HG03135 (cell line): ENCODE measurements at regions not wholly inside any gene's neighbourhood (a gene's known extent, or its start where the extent isn't known, plus 50 kb on each side); places are given as distances from the start of the nearest gene placed in this dataset.
"Not testable (repeated sequence)": the region's sequence is repeated elsewhere in the genome, so short reads cannot be mapped to it uniquely, and the experiment has no call there.

Experiments used
- ATAC-seq: cut with Tn5 transposase; IDR thresholded peaks from one replicate; pipeline ENCODE4 v1.9.1; 2021; ENCODE audit warnings: mild to moderate bottlenecking, moderate library complexity; ENCODE audit not compliant: unreplicated experiment

DNA sequence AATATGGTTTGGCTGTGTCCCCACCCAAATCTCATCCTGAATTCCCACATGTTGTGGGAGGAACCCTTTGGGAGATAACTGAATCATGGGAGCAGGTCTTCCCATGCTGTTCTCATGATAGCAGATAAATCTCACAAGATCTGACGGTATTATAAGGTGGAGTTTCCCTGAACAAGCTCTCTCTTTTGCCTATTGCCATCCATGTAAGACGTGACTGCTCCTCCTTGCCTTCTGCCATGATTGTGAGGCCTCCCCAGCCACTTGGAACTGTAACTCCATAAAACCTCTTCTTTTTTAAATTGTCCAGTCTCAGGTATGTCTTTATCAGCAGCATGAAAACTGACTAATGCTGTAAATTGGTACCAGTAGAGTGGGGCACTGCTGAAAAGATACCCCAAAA lies 103.3 kb upstream of the LYPLAL1 start:
- not testable (repeated sequence) for ATAC-seq

DNA sequence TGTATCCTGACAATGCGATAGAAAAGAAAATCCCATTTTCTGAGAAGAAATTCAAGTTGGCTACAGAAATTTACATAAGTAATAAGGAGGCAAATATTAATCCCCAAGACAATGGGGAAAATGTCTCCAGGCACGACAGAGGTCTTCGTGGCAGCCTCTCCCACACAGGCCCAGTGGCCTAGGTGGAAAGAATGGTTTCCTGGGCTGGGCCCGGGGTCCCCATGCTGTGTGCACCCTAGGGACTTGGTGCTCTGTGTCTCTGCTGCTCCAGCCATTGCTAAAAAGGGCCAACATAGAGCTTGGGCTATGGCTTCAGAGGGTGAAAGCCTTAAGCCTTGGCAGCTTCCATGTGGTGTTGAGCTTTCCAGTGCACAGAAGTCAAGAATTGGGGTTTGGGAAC lies 102.5 kb upstream of the LYPLAL1 start:
- ATAC-seq, result no peak

DNA sequence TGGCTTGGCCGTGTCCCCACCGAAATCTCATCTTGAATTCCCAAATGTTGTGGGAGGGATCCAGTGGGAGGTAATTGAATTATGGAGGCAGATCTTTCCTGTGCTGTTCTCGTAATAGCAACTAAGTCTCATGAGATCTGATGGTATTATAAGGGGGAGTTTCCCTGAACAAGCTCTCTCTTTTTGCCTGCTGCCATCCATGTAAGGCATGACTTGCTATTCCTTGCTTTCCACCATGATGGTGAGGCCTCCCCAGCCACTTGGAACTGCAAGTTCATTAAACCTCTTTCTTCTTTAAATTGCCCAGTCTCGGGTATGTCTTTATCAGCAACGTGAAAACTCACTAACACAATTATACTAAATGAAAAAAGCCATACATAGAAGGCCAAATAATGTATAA lies 101.3 kb upstream of the LYPLAL1 start:
- ATAC-seq, result no peak

DNA sequence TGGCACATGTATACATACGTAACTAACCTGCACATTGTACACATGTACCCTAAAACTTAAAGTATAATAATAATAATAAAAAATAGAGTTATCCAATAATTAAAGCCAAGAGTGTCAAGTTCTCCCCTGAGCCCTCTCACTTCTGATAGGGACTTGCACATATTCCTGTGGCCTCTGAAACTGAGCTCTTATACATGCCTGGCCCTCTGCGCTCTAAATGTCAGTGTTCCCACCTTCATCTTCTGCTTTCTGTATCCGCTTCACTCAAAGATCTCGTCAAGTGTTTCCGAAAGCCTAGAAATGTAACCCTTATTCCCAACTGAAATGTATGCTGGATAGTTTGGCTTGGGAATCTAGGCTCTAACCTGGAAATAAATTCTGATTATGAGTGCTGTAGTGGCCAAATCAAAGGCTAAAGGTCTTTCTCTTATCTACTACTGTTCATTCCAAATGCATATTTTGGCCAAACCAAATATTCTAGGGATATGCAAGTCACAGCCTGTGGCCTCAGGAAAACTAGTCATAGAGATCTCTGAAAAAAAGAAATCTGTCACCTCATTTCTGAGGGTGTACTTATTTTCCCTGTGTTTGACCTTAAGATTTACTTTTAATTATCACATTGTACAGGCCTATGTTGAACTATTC lies 99.5 kb upstream of the LYPLAL1 start:
- no peak for ATAC-seq

DNA sequence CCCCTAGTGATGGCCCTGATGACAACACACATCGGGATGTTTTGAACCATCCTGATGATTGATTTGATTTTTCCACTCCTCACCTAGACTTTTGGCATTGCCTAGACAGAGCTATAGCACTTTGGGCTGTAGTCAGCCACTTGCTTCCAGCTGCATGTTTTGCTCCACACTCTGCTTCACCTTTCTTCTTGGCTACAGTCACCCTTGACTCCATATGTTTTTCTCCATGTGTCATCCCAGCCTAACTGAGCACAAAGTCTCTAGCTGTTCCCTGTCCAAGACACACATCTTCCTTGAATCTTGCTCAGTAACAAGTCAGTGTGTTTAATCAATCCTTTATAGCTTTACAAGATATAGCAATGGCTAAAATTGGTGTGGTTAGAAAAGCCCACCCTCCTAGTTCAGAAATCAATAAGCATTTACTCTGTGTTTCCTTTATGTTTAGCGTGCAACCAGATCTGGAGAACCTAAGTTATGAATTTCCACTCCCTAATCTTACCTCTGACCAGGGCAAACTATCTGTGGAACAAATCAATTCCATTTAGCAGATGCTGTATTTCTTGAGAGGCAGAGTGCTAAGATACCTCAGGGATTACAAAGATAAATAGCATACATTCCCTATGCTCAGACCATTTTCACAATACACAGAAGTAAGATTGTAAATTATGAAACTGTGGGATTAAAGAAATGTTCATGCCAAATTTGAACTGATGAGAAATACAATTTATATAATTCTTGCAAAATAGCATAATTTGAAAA lies 98.4 kb upstream of the LYPLAL1 start:
- ATAC-seq, result no peak

DNA sequence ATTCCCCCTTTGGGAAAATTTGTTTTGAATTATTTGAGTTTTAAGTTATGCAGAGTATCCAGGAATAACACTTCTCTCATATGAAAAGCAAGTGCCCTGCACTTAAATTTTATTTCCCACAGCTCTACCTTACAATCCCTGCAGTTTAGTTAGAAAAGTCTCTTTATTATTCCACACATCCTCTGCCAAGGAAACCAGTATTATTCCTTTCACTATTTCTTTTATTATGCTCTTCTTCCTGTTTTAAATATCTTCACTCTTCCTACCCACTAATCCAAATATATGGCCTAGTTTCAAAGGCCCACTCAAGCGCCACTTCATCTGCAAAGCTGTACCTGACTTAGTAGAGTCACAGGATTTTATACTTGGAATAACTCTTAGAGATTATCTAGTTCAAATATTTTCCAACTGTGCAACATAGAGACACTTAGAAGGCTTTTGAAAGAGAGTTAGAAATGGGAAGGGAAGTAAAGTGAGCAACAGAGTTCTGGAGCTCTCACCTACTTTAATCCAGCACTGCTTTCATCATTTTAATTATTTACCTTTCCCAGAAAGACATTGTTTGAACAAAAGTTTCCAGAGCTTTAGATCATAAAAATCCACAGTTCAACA lies 97.2 kb upstream of the LYPLAL1 start:
- ATAC-seq, result no peak

DNA sequence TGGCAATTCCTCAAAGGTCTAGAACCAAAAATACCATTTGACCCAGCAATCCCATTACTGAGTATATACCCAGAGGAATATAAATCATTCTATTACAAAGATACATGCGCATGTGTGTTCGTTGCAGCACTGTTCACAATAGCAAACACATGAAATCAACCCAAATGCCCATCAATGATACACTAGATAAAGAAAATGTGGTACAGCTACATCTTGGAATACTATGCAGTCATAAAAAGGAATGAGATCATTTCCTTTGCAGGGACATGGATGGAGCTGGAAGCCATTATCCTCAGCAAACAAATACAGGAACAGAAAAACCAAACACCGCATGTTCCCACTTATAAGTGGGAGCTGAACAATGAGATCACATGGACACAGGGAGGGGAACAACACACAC lies 95.9 kb upstream of the LYPLAL1 start:
- ATAC-seq, result not testable (repeated sequence)

DNA sequence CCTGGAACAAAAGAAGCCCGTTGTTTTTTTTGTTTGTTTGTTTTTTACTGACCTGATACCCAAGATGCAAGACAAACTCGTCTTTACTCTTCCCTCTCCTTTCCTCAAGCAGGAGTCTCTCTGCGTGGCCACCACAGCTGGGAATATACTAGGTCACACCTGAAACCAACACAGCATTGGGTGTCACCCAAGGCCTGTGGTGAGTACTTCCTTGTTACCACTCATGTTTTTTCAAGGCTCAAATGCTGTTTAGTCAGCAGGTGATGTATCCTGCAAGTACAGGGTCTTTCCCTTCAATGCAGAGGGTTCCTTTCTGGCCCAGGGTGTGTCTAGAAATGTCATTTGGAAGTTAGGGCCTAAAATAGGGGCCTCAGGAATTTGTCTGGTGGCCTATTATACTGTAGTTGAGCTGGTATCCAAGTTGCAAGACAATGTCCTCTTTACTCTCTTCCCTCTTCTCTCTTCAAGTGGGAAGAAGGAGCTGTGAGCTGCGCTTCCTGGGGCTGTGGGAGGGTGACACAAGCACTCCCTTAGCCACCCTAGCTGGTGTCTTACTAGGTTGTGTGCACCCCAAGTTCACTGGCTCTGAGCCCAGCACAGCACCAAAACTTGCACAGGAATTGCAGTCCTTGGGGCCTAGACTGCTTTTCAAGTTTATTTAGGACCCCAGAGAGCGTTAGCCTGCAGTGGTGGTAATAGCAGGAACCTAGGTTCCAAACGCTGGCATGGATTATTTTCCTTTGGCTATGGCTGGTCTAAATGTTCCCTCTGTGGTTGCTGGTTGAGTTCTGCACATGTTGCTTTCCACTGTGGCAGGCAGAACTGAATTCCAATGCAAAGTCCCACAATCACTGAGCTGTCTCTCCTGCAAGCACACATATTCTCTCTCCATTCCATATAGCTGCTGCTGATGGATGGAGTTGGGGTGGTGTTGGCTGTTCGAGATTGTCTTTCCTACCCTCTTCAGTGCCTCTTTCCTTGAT lies 91.4 kb upstream of the LYPLAL1 start:
- peak; percentile 71 for ATAC-seq

DNA sequence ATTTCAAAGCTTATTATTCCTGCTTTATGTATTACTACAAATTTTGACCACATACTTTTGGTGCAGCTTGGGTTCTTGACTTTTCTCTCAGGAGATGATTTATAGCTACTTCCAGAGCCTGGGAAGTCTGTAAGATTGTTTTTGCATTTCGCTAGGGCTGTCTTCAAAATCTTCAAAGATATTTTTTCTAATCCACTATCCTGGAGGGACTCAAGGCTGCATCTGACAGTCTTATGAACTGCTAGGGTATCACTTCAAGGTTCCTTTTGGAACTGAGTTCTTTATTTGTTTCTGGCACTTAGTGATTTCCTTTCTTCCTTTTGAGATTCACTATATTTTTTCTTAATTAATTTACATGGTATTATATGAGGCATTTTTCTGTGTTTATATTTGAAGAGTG lies 90.0 kb upstream of the LYPLAL1 start:
- no peak for ATAC-seq

DNA sequence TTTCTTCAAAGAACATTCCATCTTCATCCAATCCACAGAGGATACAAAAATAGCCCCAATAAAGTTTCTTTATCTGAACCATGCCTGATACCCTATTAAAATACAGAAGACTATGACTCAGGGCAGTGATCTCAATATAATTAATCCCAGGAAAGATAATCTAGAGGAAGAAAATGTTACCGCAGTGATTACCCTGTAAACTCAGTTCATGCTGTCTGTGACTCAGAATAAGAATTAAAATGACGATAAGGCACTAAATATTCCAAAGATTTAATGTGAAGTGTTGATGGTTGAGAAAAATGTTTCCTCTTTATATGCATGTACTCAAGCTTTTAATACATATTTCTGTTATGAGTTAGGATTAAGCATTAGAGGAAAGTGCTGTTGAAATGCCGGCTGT lies 88.6 kb upstream of the LYPLAL1 start:
- no peak for ATAC-seq

DNA sequence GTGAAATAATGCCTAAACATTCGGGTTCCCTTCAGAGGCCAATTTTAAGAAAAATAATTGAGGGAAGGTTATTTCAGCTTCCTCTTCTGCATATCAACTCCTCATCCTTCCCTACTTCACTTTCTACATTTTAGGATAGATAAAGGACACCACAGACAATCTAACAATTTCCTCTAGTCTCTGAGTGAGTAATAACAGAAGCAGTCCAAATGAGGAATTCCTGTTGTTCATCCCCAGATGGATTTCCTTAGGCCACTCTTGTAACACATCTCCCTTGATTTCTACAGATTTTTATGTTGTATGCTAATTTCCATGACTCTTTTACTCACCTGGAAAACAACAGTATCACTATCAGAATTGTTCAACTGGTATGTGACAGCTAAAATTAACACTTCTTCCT lies 87.7 kb upstream of the LYPLAL1 start:
- no peak for ATAC-seq

DNA sequence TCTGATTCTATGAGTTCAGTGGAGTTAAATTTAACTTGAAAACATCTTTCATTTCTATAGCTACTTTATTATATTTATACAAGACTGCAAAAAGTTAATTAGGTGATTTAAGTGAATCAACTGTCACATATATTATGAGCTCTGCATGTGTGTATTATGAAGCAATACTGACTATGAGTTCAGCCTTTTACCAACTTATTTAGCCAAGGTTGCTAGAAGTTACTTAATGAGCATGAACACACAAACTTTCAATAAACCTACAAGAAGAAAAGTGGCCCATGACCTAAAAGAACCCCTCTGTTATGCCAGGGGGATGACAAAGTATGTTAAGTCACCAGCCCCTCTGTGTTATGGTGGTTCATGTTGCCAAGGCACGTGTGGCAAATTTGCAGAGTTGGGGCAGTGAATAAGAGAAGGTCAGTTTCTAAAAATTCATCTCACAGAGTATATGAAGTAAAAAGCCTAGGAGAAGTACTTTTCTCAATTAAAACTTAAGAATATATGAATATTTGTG lies 86.7 kb upstream of the LYPLAL1 start:
- no peak for ATAC-seq

DNA sequence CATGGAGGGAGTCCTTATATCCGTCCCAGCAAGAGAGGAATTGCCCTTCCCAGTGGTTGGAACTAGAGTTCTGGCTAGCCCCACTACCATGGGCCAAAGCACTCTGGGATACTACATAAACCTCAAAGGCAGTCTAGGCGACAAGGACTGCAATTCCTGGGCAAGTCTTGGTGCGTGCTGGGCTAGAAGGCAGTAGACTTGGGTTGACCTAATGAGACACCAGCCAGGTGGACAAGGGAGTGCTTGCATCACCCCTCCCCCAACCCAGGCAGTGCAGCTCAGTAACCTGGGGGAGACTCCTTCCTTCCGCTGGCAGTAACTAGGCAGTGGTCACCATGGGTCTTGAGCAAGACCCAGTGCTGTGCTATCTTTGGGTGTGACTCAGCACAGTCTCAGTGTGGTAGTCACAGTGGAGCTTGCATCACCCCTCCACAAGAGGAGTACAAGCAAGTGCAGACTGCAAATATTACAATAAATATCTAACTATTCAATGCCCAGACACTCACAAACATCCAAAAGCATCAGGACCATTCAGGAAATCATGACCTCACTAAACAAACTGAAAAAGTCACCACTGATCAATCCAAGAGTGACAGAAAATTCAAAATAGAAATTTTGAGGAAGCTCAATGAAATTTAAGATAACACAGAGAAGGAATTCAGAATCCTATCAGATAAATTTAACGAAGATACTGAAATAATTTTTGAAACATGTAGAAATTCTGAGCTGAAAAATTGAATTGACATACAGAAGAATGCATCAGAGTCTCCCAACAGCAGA lies 84.7 kb upstream of the LYPLAL1 start:
- peak; percentile 74 for ATAC-seq

DNA sequence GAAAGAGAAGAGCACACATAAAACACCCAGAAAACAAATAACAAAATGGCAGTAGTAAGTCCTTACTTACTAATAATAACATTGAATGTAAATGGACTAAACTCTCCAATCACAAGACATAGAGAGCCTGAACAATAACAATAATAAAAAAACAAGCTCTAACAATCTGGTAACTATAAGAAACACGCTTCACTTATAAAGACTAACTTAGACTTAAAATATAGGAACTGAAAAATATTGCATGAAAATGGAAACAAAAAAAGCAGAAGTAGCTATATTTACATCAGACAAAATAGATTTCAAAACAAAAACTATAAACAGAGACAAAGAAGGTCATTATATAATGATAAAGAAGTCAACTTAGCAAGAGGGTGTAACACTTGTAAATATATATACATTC lies 83.1 kb upstream of the LYPLAL1 start:
- ATAC-seq, result peak; percentile 91

DNA sequence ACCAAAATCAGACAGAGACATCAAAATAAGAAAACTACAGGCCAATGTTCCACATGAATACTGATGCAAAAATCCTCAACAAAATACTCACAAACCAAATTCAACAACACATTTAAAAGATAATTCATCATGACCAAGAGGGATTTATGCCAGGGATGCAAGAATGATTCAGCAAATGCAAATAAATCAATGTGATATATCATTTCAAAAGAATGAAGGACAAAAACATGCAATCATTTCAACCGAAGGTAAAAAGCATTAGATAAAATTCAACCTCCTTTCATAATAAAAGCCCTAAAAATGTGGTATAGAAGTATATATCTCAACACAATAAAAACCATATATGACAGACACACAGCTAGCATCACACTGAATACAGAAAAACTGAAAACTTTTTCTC lies 81.5 kb upstream of the LYPLAL1 start:
- no peak for ATAC-seq

DNA sequence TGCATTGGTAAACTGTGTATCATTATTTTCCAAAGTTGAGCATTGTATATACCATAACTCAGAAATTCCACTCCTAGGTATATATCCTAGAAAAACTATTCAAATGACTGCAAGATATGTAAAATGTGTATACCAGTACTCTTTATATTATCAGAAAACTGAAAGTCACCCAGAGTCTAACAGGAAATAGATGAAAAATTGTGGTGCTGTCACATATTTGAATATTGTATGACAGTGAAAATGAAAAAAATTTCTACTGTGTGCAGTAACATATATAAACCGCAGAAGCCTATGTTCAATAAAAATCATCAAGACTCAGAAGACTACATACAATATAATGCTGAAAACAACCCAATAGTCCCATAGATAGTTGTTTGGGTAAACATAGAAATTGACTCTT lies 74.4 kb upstream of the LYPLAL1 start:
- peak; percentile 58 for ATAC-seq

DNA sequence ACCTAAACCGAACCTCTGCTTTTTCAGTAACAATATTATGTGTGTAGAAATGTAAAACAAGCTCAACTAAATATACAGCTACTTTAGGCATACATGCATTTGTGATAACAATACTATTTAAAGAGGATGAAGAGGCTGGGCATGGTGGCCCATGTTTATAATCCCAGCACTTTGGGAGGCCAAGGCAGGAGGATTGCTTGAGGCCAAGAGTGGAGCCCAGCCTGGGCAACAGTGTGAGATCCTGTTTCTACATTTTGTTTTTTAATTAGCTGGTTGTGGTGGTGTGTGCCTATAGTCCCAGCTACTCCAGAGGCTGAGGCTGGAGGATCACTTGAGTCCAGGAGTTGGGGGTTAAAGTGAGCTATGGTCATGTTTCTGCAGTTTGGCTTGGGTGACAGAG lies 73.6 kb upstream of the LYPLAL1 start:
- ATAC-seq, result no peak

DNA sequence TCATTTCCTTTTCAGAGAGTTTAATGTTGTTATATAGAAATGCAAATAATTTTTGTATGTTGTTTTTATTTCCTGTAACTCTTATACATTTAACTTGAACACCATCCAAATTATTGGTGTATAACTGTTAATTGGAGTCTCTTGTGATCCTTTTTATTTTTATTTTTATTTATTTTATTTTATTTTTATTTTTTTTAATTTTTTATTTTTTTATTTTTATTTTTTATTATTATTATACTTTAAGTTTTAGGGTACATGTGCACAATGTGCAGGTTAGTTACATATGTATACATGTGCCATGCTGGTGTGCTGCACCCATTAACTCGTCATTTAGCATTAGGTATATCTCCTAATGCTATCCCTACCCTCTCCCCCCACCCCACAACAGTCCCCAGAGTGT lies 71.2 kb upstream of the LYPLAL1 start:
- ATAC-seq, result not testable (repeated sequence)

DNA sequence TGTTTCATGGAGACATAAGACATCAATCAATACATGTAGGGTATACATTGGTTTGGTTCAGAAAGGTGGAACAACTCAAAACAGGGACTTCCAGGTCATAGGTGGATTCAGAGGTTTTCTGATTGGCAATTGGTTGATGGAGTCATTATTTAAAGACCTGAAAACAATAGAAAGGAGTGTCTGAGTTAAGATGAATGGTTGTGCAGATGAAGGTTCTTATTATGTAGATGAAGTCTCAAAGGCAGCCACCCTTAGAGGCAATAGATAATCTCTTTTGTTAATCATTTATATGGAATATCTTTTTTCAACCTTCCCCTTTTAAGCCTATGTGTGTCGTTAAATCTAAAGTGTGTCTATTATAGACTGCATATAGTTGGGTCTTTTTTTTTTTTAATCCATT lies 67.8 kb upstream of the LYPLAL1 start:
- ATAC-seq, result no peak

DNA sequence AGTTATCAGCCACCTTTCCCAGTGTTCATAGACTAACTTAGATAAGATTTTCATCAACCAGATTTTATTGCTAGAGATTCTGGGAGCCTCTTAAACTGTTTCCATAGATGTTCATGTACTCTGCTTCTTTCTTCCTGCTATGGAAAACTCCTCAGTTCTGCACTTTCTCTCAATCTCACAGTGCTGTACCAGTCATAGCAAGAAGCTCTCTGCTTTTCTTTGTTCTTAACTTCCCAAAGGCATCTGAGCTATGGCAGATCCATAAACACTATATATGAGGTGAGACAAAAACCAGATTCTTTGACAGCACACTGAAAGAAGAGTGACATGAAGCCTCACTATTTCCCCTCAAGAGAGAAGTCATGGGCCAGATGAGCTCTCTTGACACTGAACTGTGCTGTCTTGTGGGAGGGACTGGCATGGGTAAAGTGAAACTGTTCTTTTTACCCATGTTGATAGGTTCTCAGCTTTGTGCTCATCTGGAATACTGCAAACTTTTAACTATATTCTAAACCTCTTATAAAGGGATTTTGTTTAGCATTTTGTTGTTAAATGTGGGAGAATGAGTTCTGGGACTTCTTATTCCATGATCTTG lies 64.2 kb upstream of the LYPLAL1 start:
- peak; percentile 52 for ATAC-seq
